Stimulated activated CD4-positive, alpha-beta T cell treated with anti-CD3 and anti-CD28 coated beads, Interleukin-1b, Interleukin-23, amount 100 ng/mL, for 48 hours (primary cell): ENCODE measurements at regions not wholly inside any gene's neighbourhood (a gene's known extent, or its start where the extent isn't known, plus 50 kb on each side); places are given as distances from the start of the nearest gene placed in this dataset.
"Not testable (repeated sequence)": the region's sequence is repeated elsewhere in the genome, so short reads cannot be mapped to it uniquely, and the experiment has no call there.

Experiments
- DNase-seq: peaks from one replicate; pipeline ENCODE4 v3.0.0-alpha.2; 2020

DNA sequence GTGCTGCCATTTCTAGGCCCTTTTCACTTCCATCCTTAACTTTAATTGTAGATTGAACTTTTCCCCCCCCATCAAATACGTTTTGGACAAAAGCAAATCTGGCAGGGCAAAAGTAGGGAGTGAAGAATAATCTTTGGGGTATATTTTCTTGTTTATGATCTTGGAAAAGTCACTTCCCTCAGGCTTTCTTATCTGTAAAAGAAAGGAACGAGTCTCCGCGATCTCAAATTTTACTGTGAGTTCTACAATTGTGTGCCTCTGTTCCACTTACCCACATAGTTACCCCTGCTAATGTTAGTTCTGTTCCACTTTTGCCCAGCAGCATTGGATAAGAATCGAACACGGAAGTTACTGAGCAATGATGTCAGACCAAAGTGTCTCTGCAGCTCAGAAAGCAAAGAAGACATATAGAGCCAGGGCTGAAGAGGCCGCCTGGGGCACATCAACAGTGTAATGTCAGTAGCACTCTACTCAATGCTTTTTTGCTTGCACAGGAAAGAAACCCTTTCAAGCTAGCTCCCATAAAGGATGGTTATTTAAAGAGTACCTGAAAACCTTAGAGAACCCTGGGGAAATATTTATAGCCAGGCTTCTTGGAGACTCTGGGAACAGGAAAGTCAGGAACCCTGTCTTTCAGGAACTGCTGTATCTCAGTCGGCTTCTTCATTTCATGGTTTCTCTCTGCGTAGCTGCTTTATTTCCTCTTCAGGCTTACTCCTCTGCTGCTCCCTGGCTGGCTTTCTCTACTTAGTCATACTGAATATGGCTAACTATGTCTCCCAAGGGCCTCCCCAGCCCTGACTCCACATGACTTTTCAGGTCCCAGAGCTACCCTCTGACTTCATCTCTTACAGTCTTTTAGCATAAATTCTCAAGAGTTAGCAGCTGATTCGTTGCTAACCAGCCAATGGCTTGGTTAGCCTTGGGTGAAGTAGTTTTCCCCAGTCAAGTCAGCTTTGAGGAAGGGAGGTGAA is 123.7 kb upstream of the FAM3C start:
- peak; percentile 6 for DNase-seq

DNA sequence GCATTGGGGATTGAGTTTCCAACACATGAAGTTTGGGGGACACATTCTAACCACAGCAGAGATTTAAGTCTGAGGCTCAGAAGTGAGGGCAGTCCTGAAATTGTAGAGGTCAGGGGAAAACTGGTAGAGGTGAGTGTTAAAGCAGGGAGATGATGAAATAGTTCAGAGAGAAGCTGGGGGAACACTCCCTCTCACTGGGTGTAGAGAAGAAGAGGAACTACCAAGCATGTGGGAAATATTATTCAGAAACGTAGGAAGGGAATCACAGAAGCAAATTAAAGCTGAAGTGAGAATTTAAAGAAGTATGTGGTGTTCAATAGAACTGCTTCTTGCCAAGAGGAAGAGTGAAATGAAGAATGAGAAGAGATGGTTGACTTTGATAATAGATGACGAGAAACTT is 121.5 kb upstream of the FAM3C start:
- no peak for DNase-seq

DNA sequence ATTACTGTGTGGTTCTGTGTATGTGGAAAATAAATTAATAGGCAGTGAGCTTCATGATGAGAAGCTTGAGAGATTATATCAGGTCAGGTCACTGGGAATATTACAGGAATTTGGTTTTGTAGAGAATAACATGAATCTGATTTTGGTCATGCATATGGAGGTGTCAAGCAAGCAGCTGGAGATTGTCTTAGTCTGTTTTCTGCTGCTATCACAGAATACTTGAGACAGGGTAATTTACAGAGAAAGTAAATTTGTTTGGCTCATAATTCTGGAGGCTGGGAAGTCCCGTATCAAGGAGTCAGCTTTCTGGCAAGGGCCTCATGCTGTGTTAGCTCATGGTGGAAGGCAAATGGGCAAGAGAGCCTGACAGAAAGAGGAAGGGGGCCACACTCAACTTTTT is 120.7 kb upstream of the FAM3C start:
- DNase-seq, result no peak

DNA sequence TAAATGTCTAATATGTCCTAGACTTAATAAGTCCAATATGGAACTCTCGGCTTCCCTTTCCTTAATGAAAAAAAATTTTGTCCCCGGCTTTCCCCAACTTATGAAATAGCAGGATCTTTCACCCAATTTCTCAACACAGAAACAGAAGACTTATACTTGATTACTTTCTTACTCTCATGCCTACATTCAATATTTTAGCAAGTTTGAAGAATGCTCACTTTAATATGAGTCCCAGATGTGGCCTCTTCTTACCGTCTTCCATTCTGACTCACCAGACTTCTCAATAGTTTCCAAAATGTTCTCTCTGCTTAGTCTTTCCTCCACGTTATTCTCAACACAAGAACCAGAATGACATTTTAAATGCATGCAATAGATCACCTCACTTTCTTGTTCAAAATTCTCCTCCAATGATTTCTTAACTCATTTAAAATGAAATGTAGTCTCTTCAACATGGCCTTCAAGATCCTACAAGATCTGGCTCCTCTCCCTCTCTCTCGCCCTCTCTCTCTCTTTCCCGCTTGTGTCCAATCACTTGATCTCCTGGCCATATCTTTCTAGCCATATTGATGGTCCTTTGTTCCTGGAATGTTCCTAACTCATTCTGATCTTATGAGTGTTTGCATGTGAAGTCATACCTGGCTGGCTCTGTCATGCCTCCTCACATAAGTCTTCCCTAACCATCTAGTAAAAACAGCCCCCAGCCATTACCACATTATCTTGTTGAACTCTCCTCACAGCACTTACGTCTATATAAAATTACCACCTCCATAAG is 119.7 kb upstream of the FAM3C start:
- DNase-seq, result no peak

DNA sequence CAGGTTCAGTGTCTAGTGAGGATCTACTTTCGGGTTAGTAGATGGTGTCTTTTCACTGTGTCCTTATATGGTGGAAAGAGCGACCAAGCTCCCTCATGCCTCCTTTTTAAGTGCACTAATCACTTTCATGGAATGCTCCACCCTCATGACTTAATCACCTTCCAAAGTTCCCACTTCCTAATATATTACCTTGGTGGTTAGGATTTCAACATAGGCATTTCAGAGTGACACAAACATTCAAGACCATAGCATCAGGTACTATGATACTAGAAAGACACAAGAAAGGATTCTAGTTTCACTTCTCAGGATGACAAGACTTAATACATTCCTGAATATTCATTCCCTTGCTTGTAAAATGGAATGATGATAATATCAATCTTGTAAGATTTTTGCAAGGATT is 119.1 kb upstream of the FAM3C start:
- no peak for DNase-seq

DNA sequence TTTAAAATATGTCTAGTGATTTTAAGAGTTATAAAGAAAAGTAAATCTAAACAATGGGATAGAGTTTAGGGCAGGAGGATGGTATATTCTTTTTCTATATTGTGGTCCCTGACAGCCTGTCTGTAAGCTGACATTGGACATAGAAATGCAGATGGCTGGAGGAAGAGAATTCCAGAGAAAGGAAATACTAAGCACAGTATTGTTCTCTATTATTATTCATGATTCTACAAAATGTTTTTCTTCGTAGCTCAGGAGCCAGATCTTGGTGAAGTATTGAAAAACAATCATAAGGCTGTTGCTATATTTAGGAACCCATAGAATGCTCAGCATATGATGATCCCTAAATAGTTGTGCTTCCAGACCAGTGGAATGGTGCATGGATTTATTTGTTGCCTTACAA is 117.0 kb upstream of the FAM3C start:
- no peak for DNase-seq

DNA sequence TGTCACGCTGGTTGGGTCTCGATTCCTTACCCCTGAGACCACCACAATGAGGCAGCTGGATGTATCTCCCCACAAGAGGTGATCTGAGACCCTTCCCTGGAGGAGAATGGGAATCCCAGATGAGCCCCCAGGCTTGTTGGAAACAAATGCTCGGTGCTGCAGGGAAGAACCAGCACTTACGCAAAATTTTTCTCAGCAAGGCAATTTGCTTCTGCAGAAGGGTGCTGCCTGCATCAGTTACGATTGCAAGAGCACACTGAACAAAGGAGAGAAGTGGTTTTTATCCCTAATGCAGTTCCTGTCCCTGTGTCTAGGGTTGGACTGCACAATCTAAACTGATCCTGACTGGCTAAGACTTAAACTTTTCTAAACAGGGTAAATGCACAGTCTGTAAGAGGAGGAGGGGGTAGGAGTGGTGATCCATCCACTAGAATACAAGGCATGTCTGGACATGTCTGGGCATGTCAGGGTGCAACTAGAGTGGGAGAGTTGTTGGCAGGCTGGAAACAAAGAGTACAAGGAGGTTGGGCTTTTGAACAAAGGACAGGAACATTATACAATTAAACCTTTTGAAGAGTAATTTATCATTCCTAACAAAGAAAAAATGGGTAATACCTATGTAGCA is 114.9 kb upstream of the FAM3C start:
- DNase-seq, result no peak

DNA sequence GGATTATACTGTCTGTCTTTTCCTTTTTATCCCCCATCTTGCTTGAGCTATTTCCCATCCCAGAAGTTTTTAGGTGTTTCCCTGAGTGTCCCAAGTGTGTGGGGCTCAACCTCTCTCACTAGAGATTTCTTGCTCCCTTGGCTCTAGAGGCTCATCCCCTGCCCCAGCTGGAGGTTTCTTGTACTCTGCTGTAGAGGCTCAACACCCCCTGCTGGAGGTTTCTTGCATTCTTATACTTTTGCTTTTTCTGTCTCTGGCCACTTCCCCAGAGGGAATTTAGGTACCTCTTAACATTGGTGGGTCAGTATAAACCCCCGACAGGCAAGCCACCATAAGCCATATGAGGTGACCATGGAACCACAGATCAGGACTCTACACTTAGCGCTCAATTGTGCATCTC is 114.2 kb upstream of the FAM3C start:
- DNase-seq, result no peak

DNA sequence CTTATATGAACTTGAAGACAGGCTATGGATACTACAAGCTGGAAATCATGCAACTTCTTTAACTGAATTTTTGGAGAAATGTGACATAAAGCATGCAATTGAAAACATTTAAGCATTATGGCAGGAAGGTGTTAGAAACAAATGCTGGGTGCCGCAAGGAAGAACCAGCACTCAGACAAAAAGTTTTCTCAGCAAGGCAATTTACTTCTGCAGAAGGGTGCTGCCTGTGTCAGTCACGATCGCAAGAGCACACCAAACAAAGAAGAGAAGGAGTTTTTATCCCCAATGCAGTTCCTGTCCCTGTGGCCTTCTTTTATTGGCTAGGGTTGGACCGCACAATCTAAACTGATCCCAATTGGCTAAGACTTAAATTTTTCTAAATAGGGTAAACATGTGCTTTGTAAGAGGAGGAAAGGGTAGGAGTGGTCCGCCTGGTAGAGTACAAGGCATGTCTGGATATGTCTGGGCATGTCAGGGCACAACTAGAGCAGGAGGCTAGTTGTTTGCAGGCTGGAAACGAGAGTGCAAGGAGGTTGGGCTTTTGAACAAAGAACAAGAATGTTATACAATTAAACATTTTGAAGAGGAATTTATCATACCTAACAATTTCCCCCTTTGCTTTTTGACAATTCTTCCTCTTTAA is 109.6 kb upstream of the FAM3C start:
- no peak for DNase-seq

DNA sequence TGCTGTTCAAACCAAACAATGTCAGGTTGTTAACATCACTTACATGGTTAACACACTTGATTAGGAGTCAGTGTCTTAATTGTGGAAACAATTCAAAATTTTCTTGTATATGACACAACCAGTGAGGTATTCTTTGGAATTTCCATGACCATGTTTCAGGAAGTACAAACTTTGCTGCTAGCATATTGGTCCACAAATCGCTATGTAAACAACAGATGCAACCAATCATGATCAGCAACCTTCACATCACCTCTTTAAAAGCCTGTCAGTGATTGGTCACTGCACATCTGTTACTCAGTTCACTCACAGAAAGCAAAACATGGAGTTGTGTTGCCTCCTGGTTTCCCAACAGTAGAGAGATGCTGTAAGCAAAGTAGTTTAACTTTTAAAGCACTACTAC is 108.9 kb upstream of the FAM3C start:
- no peak for DNase-seq

DNA sequence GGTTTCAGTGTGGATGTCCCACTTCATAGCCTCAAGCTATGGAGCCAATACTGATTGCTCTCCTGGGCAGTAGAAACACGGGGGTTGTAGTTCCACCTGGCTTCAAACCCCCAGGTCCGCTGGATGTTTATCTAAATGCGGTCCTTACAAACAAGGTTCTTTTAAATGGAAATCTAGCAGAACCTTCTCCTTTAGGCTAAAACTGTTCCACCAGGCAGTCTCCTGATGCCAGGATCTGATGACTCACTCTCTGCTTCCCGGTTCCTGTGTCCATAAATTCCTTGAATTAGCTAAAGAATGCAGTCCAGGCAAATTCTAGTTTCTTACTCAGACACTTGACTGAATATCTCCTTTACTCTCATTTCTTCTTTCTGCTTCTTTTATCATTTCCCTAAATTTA is 108.4 kb upstream of the FAM3C start:
- no peak for DNase-seq

DNA sequence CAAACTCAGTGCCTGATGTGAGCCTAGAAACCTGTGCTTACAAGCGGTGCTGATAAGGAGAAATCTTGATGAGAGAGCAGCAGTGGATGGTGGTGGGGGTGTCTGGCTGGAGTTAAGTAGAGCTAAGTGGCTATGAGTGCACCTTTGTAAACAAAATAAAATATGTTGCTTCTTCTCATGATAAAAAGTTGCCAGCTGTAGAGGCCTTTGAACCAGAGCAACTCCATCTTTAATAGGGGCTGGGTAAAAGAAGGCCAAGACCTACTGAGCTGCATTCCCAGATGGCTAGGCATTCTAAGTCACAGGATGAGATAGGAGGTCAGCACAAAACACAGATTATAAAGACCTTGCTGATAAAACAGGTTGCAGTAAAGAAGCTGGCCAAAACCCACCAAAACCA is 107.6 kb upstream of the FAM3C start:
- DNase-seq, result no peak

DNA sequence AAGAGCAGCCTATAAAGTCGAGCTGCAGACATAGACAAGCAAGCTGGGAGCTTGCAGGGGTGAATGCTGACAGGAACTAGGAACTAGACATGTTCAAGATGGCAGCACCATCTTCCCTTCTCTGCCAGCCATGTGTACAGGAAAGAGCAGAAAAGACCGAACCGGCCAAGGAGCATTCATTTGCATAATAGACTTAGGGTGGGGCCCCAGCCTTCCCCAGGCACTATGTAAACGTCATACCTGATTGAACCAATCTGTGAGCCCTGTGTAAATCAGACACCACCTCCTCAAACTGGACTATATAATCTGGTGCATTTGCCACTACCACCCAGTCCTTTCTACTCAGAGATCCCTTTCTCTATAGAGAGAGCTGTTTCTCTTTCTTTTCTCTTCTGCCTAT is 106.9 kb upstream of the FAM3C start:
- DNase-seq, result no peak

DNA sequence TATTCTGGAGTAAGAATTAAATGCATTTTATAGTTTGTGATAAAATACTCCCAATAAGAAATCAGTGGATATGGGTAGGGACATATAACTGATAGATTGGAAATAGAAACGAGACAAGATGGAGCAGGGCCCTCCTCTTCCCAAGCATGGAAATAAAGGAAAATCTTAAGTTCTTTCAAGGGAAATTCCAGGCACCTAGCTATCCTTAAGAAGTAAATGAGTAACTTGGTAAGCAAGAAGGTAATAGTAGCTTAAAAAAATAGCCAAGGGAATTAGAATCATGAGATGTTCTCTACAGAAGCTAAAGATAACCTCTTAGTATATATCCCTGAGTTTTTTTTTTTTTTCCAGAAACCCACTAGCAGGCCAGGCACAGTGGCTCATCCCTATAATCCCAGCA is 105.5 kb upstream of the FAM3C start:
- DNase-seq, result no peak

DNA sequence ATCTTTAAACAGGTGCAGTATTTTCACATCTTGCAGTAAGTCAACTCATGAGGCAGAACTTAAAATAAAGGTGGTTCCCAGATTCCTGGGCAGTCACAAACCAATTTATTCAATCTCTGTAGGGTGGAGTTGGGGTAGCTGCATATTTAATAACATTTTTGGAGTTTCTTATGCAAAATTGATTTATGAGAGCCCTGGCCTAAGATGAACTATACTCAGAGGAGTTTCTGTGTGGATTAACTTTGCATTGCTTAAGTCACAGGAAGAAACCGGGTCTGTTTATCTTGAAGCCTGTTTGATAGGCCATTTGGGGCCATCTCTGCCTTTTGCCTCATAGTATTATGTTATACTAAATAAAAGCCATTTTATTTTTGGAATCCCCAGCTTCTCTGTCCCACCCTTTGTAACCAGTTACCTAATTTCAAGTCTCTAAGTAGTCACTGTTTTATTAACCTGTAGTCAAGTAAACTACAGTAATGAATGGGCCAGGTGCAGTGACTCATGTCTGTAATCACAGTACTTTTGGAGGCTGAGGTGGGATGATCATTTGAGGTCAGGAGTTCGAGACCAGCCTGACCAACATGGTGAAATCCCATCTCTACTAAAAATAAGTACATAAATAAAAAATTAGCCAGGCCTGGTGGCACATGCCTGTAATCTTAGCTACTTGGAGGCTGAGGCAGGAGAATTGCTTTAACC is 104.4 kb upstream of the FAM3C start:
- no peak for DNase-seq

DNA sequence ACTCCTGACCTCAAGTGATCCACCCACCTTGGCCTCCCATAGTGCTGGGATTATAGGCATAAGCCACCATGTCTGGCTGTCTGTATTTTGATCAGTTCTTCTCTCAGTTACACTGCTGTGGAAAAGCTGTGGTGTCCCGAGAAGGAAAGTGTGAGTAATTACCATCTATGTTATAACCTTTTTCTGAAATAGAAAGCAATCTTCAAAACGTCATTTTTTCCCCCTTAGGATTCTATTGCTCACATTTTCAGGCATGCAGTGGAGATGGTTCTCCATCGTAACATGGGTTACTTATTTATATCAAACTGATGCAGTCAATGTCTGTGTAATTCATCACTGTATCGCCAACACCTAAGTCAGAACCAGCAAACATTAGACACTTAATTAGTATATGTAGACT is 103.5 kb upstream of the FAM3C start:
- DNase-seq, result peak; percentile 37

DNA sequence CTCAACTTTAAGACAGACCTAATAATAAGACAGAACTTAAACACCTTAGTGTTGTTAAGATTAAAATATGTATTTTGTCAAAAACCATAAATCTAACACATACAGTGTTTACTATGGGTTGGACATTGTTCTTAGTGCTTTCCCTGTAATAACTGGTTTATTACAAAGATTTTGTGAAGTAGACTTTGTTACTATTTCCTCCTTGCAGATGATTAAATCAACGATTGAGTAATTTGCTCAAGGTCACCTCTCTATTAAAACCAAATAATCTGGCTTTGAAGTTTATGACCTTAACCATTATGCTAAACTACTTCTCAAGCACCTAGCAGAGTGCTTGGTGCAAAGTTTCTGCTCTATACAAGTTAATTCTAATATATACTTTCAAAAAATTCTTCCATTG is 102.7 kb upstream of the FAM3C start:
- DNase-seq, result no peak

DNA sequence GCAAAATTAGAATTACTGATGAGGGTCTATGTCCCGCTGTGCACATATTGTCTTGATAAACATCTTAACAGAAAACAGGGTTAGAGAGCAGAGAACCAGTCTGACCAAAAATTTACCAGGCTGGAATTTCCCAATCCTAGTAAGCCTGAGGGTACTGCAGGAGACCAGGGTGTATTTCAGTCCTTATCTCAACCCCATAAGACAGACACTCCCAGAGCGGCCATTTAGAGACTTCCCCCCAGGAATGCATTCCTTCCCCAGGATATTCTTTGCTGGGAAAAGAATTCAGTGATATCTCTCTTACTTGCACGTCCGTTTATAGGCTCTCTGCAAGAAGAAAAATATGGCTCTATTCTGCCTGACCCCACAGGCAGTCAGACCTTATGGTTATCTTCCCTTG is 101.4 kb upstream of the FAM3C start:
- not testable (repeated sequence) for DNase-seq

DNA sequence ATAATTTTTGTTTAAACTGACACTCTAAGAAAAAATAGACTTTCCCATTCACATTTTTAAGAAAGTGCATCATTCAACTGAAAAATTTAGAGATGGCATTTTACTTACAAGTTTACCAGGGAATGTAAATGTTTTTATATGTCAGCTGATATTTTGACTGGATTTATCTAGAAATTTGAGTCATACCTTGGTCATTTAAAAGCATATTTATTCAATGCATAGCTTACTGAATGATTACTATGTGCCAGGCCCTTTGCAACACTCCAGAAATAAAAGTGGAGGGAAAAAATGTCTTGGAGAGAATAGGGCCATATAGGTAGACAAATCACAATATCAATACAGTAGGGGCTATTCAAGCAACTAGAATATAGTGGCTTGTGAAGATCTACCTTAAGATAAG is 98.4 kb upstream of the FAM3C start:
- DNase-seq, result no peak

DNA sequence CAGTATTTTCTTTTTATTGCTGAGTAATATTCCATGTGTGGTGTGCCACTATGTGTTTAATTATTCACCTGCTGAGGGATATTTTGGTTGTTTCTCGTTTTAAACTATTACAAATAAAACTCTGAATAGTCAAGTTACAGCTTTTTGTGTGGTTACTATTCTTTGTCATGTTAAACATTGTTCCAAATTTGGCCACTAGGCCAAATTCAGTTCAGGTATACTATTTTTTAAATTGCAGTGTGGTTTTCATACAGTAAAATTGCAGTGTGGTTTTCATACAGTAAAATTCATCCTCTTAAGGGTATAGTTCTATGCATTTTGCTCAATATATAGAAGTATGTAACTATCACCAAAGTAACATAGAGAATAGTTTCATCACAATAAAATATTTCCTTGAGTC is 97.4 kb upstream of the FAM3C start:
- DNase-seq, result no peak

DNA sequence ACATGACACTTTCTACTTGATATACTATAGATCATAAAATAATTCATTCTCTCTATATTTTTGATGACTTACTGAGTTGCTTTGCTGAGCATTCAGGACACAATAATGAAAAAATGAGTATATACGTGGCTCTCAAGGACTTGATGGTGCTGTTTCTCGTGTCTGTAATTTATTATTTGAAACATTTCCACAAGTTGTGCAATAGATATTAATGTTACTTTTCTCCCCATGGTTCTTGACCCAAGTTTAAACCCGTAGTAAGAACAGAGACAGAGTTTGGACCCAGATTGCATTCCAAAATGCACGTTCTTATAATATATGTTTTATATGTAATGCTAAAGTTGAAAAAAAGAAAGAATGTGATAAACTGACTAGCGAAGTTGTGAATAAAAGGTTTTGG is 94.2 kb upstream of the FAM3C start:
- DNase-seq, result no peak

DNA sequence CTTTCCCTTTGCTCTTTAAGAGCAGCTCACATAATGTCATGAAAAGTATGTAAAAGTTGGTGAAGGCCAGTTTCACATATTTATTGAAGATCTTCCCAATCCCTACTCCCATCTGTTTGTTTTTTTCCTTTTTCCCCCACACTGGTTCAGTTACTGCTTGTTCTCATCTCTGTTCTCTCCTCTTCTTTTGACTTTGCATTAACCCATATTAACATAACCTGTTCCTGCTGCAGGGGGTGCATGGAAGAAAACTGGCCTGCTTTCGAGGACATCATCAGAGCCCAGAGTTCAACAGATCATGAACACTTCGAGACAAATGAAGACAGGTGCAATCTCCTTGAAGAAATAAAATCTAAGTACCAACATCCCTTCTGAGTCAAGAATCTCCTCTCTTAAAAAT is 93.3 kb upstream of the FAM3C start:
- DNase-seq, result no peak
